T-helper 1 cell treated with Interleukin-12 subunit alpha and Interleukin-12 subunit beta and Interleukin-4 antibody, amounts not matched to agents 30 ng/mL and 1 ng/mL, for 36 hours (primary cell): ENCODE measurements at regions not wholly inside any gene's neighbourhood (a gene's known extent, or its start where the extent isn't known, plus 50 kb on each side); places are given as distances from the start of the nearest gene placed in this dataset.

Source experiments
- intact Hi-C: fragments of 100-400 bp; cut with micrococcal nuclease; formaldehyde crosslinking; loops from one replicate; pipeline ENCODE4 v1.15.1; 2024

DNA sequence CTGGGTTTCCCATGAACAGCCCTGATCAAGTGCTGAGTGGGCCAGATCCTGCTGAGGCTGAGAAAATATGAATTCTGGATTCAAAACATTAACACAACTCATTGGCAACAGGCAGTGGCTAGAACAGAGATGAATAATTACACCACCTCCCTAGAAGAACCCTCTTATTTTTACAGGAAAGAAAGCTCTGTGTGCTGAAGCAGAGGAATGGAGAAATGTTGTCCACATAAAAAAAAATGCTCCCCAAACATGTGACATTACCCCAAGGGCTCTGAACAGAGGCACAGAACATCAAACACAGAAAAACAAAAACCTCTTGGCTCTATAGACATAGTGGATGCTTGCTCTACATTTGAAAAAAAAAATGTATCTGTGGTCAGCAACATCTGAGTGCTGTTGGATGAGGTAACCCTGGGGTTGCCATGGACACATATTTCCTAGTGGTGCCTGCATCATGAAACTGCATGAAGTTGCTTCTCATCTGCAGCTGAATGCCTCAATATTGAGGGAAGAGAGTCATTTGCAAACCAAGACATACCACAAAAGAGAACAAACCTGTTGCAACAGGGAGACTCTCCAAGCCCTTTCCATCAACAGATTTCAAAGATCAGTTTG is 98.8 kb downstream of the SNX19 start:
- intact Hi-C loops = no loop called here

DNA sequence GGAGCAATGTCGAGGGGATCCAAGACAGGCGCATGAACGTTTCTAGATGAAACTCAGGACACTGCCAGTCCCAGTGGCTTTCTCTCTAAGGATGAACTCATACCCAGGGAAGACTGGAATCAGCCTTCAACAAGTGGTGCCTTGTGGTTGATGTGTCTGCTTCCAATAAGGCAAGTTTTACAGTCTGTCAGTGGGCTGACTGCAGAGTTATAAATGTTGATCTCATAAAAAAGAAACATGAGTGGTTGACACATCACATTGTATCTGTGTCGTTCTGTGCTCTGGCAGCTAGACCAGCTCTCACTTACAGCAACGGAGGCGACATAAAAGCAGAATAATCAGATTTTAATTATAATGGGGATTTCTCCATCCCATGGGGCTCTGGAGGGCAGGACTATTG is 96.7 kb downstream of the SNX19 start:
- intact Hi-C loops = loop anchor here (1.0 kb wide), 1 partner anchor 189 kb away; no protein-coding TSS in a partner anchor
